Heart left ventricle (tissue), 16 donors: ENCODE measurements at regions not wholly inside any gene's neighbourhood (a gene's known extent, or its start where the extent isn't known, plus 50 kb on each side); places are given as distances from the start of the nearest gene placed in this dataset.

Experiments
- ATAC-seq, 4 donors: fragments of 200-7000 bp; cut with Tn5 transposase; one replicate each; pipeline ENCODE4 v1.9.1; 2020 to 2022; ENCODE audit warnings: moderate library complexity in 4 of 4, mild to moderate bottlenecking in 3 of 4, moderate number of reproducible peaks in 1 of 4
- DNase-seq, 5 donors: peaks; one replicate each; pipeline ENCODE4 v3.0.0-alpha.2; 2020
- H3K27ac ChIP-seq, 12 donors: fragments of 200-600 bp; sonication (generic) in 4 of 12; one replicate each; pipeline versions ENCODE4 v1.5.0 to v1.8.0; 2016 to 2022; ENCODE audit warnings: mild to moderate bottlenecking in 2 of 12
- H3K27me3 ChIP-seq, 9 donors: fragments of 200-600 bp; sonication (generic) in 2 of 9; one replicate each; pipeline versions ENCODE4 v1.5.1 to v1.8.0; 2016 to 2022; ENCODE audit warnings: mild to moderate bottlenecking in 3 of 9
- H3K36me3 ChIP-seq, 9 donors: fragments of 200-600 bp; sonication (generic) in 2 of 9; one replicate each; pipeline versions ENCODE4 v1.5.0 to v1.8.0; 2018 to 2022; ENCODE audit warnings: mild to moderate bottlenecking in 2 of 9
- H3K4me1 ChIP-seq, 12 donors: fragments of 200-600 bp; sonication (generic) in 4 of 12; one replicate each; pipeline versions ENCODE4 v1.5.0 to v1.8.0; 2016 to 2022; ENCODE audit warnings: mild to moderate bottlenecking in 3 of 12
- H3K4me3 ChIP-seq, 12 donors: fragments of 200-600 bp; sonication (generic) in 4 of 12; one replicate each; pipeline versions ENCODE4 v1.5.0 to v1.8.0; 2017 to 2022; ENCODE audit warnings: mild to moderate bottlenecking in 9 of 12, moderate library complexity in 4 of 12
- H3K9me3 ChIP-seq, 12 donors: fragments of 200-600 bp; sonication (generic) in 4 of 12; one replicate each; pipeline versions ENCODE4 v1.5.0 to v1.8.0; 2016 to 2022; ENCODE audit warnings: mild to moderate bottlenecking in 1 of 12
- CTCF ChIP-seq, 12 donors: fragments of 200-600 bp; sonication (generic) in 4 of 12; IDR thresholded peaks; one replicate each; pipeline versions ENCODE4 v1.5.0 to v1.8.0; 2018 to 2022; ENCODE audit warnings: antibody characterized with exemption in 12 of 12, mild to moderate bottlenecking in 5 of 12
- POLR2A ChIP-seq, 2 donors: fragments of 450-650 bp; IDR thresholded peaks; one replicate each; pipeline ENCODE4 v1.6.1; 2017; ENCODE audit warnings: antibody characterized with exemption in 2 of 2, mild to moderate bottlenecking in 2 of 2, moderate library complexity in 2 of 2
- WGBS, 4 donors: extraction: QIAGEN DNeasy Blood & Tissue Kit in 2 of 4; methylation state at CpG; one replicate each; pipeline versions ENCODE4 v1.1.5 to v1.1.7; 2013 to 2018; 5-methylcytosine and 5-hydroxymethylcytosine counted together
- intact Hi-C, 10 donors: fragments of 100-400 bp; cut with DNase I; formaldehyde crosslinking; loops; one replicate each; pipeline versions ENCODE4 v1.11.1 to v1.14.2; 2022
- donor health status: ischemic (EF 13 %, LVEDD 7.1; RV severe dilation, severe dysfunction).
- donor health status: healthy with polysubstance abuse.
- donor health status: DM: no; HTN: yes; CAD: no.
- donor health status: DM: no; HTN: no; CAD: no.
- donor health status: ischemic (EF 25% LVEDD 6.9; RV normal size, moderate dysfunction).
- donor health status: ischemic (EF 25% LVEDD 5.7; RV mildly dilated, moderate dysfunction).
- donor health status: healthy.
- donor health status: DM: yes; HTN: yes; CAD: no.
- donor health status: ischemic (EF 35%, LVEDD 5.7; RV mildly dilated, moderate dysfunction).
- donor health status: nonischemic (EF 11% LVEDD 7.7; RV severe dilation, severe dysfunction).
- donor health status: DM: yes; HTN: yes; CAD: no.
- donor health status: PGD.
- donor health status: ischemic (EF 29% LVEDD 5.4; RV normal size, mild dysfunction).
- donor health status: nonischemic (EF 23%, LVEDD 6.1; RV moderate dilation, normal function).

GRCh38 chr2:126437016-126437415, 218.9 kb upstream of the GYPC start:
- H3K27ac ChIP-seq, result no peak overlapping the region
- no peaks in the 10 kb centered on the region for H3K27me3 ChIP-seq
- H3K4me3 ChIP-seq, result no peak overlapping the region
- intact Hi-C loops, result no loop called here
- no peak for ATAC-seq
- H3K9me3 ChIP-seq, result no peaks in the 10 kb centered on the region
- no peak for TF ChIP-seq POLR2A (IDR thresholded peaks at IDR 0.05)
- H3K36me3 ChIP-seq, result no peaks in the 10 kb centered on the region
- no peaks in the 10 kb centered on the region for H3K4me1 ChIP-seq
- no peak for DNase-seq
- WGBS, 4 donors, result 92 to 95% (median 94%) methylated on average over 6 of the region's 6 CpGs

- intact Hi-C loops, result no loop called here
- ATAC-seq, result no peak
- no peak overlapping the region for H3K4me3 ChIP-seq
Observed at GRCh38 chr2:126444512-126444911, 211.4 kb upstream of the GYPC start.

GRCh38 chr2:126446106-126446695, 209.8 kb upstream of the GYPC start:
- no peaks in the 10 kb centered on the region for H3K9me3 ChIP-seq
- H3K27ac ChIP-seq, result no peak overlapping the region
- H3K27me3 ChIP-seq, result no peaks in the 10 kb centered on the region
- H3K4me3 ChIP-seq, result no peak overlapping the region
- H3K36me3 ChIP-seq, result no peaks in the 10 kb centered on the region
- H3K4me1 ChIP-seq, result peaks cover 0 to 6% (median 0%) of the 10 kb centered on the region in 12 donors
- no peak for DNase-seq
- no peak for ATAC-seq
- WGBS, 4 donors, result 68 to 78% (median 73%) methylated on average over 3 of the region's 3 CpGs
- TF ChIP-seq CTCF (IDR thresholded peaks at IDR 0.05), result no peak
- no peak for TF ChIP-seq POLR2A (IDR thresholded peaks at IDR 0.05)
- intact Hi-C loops, result no loop called here

More at GRCh38 chr2:126444512-126444911, 211.4 kb upstream of the GYPC start:
- Histone ChIP-seq H3K4me1 (peaks cover 0 to 6% (median 0%) of the 10 kb centered on the region in 12 donors), H3K27ac (no peak overlapping the region), H3K9me3 (no peaks in the 10 kb centered on the region), H3K36me3 (no peaks in the 10 kb centered on the region), H3K27me3 (no peaks in the 10 kb centered on the region)
- no peak for DNase-seq
- WGBS, 4 donors, result 27 to 54% (median 46%) methylated on average over 1 of the region's 1 CpG
- TF ChIP-seq POLR2A (IDR thresholded peaks at IDR 0.05) (no peak), CTCF (IDR thresholded peaks at IDR 0.05) (no peak)

GRCh38 chr2:126448611-126449010, 207.3 kb upstream of the GYPC start:
- DNase-seq (no peak), ATAC-seq (no peak)
- intact Hi-C loops, result no loop called here
- Histone ChIP-seq H3K9me3 (peaks cover 0 to 7% (median 0%) of the 10 kb centered on the region in 12 donors), H3K27me3 (no peaks in the 10 kb centered on the region), H3K4me3 (no peak overlapping the region), H3K36me3 (no peaks in the 10 kb centered on the region), H3K27ac (no peak overlapping the region), H3K4me1 (peaks cover 0 to 6% (median 0%) of the 10 kb centered on the region in 12 donors)
- WGBS, 4 donors, result 39 to 44% (median 41%) methylated on average over 5 of the region's 5 CpGs
- TF ChIP-seq POLR2A (IDR thresholded peaks at IDR 0.05), result no peak
- TF ChIP-seq CTCF (IDR thresholded peaks at IDR 0.05), result no peak

- intact Hi-C loops, result no loop called here
- H3K36me3 ChIP-seq, result no peaks in the 10 kb centered on the region
- no peak overlapping the region for H3K27ac ChIP-seq
- DNase-seq, result no peak
- no peak for ATAC-seq
- 82 to 89% (median 85%) methylated on average over 2 of the region's 2 CpGs for WGBS, 4 donors
- H3K27me3 ChIP-seq, result no peaks in the 10 kb centered on the region
- H3K4me3 ChIP-seq, result no peak overlapping the region
- H3K9me3 ChIP-seq, result peaks cover 0 to 7% (median 0%) of the 10 kb centered on the region in 12 donors
- H3K4me1 ChIP-seq, result peaks cover 0 to 3% (median 0%) of the 10 kb centered on the region in 12 donors
- no peak for TF ChIP-seq POLR2A (IDR thresholded peaks at IDR 0.05)
- no peak for TF ChIP-seq CTCF (IDR thresholded peaks at IDR 0.05)
Observed at GRCh38 chr2:126449677-126450076, 206.3 kb upstream of the GYPC start.
